PFSK-1 (cell line): ENCODE measurements at regions not wholly inside any gene's neighbourhood (a gene's known extent, or its start where the extent isn't known, plus 50 kb on each side); places are given as distances from the start of the nearest gene placed in this dataset.

ENCODE experiments used
- FOXP2 ChIP-seq: optimal IDR thresholded peaks from 2 replicates; pipeline ENCODE3; 2011; ENCODE audit warnings: borderline replicate concordance, control low read depth, inconsistent platforms; ENCODE audit not compliant: insufficient read depth; ENCODE audit errors: extremely low read length, extremely low read depth
- POLR2AphosphoS5 ChIP-seq: IDR thresholded peaks from 2 replicates; pipeline ENCODE4 v1.6.1; 2012; ENCODE audit warnings: low read depth, mild to moderate bottlenecking, control low read depth, low read length, moderate library complexity
- SIN3A ChIP-seq: IDR thresholded peaks from 2 replicates; pipeline ENCODE4 v1.6.1; 2012; ENCODE audit warnings: mild to moderate bottlenecking, low read length, moderate library complexity, borderline replicate concordance; ENCODE audit not compliant: insufficient read depth
- TAF1 ChIP-seq: IDR thresholded peaks from 2 replicates; pipeline ENCODE4 v1.6.1; 2012; ENCODE audit warnings: low read length, control low read depth, borderline replicate concordance; ENCODE audit not compliant: insufficient read depth
- TF ChIP-seq, protein P1 (sequence below), 2 experiments: IDR thresholded peaks; 2 replicates each; pipeline versions ENCODE4 v1.6.1 to v1.8.0; 2011 to 2012; ENCODE audit warnings: low read depth in 2 of 2, low read length in 2 of 2, control low read depth in 1 of 2, inconsistent platforms in 1 of 2, mild to moderate bottlenecking in 1 of 2, moderate library complexity in 1 of 2; ENCODE audit not compliant: insufficient read depth in 1 of 2

DNA sequence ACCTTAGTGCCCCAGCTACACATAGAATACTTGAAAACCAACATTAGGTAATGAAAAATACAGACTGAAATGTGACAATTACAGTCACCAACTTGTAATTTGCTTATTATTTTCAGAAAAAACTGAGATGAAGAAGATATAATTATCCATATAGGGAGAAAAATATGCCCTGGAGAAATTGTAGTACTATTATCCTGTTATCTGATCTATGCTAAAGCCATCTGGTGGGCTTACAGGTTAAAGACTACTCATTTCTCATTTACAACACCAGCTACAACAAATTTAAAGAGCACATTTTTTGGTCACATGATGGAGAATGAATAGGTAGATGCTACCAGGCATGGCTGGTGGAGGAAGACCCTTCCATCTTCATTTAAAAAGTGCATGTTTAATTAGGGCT lies 79.6 kb upstream of the NYAP2 start:
- no peak for TF ChIP-seq SIN3A
- no peak for TF ChIP-seq POLR2AphosphoS5
- TF ChIP-seq TAF1: no peak
- no peak for TF ChIP-seq FOXP2

DNA sequence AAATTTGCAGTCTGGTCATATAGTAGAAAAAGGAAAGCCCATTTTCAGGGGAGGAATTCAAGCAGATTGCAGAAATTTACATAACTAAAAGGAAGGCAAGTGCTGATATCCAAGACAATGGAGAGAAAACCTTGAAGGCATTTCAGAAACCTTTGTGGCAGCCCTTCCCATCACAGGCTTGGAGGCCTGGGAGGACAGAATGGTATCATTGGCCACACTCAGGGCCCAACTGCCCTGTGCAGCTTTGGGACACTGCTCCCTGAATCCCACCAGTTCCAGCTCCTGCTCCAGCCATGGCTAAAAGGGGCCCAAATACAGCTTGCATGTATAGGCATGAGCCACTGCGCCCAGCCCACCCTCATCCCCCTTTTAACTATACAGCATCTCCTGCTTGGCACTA lies 81.1 kb upstream of the NYAP2 start:
- TF ChIP-seq SIN3A (no peak), POLR2AphosphoS5 (no peak), TAF1 (no peak), FOXP2 (no peak)
- TF ChIP-seq, protein P1, sequence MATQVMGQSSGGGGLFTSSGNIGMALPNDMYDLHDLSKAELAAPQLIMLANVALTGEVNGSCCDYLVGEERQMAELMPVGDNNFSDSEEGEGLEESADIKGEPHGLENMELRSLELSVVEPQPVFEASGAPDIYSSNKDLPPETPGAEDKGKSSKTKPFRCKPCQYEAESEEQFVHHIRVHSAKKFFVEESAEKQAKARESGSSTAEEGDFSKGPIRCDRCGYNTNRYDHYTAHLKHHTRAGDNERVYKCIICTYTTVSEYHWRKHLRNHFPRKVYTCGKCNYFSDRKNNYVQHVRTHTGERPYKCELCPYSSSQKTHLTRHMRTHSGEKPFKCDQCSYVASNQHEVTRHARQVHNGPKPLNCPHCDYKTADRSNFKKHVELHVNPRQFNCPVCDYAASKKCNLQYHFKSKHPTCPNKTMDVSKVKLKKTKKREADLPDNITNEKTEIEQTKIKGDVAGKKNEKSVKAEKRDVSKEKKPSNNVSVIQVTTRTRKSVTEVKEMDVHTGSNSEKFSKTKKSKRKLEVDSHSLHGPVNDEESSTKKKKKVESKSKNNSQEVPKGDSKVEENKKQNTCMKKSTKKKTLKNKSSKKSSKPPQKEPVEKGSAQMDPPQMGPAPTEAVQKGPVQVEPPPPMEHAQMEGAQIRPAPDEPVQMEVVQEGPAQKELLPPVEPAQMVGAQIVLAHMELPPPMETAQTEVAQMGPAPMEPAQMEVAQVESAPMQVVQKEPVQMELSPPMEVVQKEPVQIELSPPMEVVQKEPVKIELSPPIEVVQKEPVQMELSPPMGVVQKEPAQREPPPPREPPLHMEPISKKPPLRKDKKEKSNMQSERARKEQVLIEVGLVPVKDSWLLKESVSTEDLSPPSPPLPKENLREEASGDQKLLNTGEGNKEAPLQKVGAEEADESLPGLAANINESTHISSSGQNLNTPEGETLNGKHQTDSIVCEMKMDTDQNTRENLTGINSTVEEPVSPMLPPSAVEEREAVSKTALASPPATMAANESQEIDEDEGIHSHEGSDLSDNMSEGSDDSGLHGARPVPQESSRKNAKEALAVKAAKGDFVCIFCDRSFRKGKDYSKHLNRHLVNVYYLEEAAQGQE (IDR thresholded peaks at IDR 0.05; ENCODE audit: insufficient read depth in 1 of 2, low read depth in 2 of 2, low read length in 2 of 2): no peak

DNA sequence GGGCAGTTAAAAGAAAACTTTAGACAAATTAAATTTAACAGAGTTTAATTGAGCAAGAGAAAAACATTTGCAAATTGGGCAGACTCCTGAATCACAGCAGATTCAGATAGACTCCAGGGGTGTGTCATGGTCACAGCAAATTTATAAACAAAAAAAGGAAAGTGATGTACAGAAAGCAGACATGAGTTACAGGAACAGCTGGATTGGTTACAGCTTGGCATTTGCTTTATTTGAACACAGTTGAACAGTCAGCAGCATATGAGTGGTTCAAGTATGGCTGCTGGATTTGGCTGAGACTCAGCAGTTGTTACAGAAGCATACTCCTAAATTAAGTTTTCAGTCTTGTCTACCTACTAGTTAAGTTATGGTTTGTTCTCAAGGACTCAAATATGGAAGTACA lies 82.3 kb upstream of the NYAP2 start:
- TF ChIP-seq POLR2AphosphoS5 (no peak), SIN3A (no peak), FOXP2 (no peak), TAF1 (no peak)
- TF ChIP-seq, protein P1 (IDR thresholded peaks at IDR 0.05; ENCODE audit: insufficient read depth in 1 of 2, low read depth in 2 of 2, low read length in 2 of 2): no peak

DNA sequence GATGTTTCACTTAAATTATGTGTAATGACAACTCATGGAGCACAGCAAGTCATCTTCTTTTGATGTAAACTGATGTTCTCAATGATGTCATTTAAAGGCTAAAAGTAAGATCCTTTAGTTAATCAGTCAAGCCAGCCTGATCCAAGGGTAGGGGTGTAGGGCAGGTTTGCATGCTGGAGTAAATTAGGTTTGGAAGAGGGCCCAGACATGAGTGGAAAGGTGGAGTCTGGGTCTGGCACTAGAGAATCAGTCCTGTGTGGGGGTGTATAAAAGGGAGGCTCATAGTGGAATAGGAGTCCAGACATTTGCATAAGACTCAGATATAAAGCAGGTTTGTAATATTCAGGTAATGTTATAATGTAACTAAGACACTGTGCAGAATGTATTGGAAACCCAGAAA lies 88.8 kb upstream of the NYAP2 start:
- TF ChIP-seq, protein P1 (IDR thresholded peaks at IDR 0.05; ENCODE audit: insufficient read depth in 1 of 2, low read depth in 2 of 2, low read length in 2 of 2): no peak
- no peak for TF ChIP-seq POLR2AphosphoS5
- TF ChIP-seq TAF1: no peak
- no peak for TF ChIP-seq FOXP2
- no peak for TF ChIP-seq SIN3A

DNA sequence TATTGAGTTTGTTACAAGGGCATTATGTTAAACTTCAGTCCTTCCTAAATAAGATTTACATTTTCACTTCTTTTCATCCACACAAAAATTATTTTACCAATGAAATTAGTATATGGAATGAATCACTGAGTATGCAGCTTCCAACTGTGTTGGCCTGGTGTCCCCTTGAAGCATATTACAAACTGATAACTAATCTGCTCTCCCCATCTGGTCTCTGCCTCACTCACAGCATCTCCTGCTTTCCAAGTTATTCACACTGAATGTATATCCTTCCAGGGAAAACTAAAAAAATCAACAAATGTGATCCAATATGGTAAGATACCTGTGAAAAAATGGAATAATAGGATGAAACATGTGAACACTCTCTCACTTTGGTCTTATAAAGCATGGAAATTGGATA lies 90.0 kb upstream of the NYAP2 start:
- TF ChIP-seq SIN3A: no peak
- TF ChIP-seq, protein P1 (IDR thresholded peaks at IDR 0.05; ENCODE audit: insufficient read depth in 1 of 2, low read depth in 2 of 2, low read length in 2 of 2): no peak
- TF ChIP-seq TAF1: no peak
- no peak for TF ChIP-seq FOXP2
